ENCODE measurements at regions not wholly inside any gene's neighbourhood (a gene's known extent, or its start where the extent isn't known, plus 50 kb on each side); places are given as distances from the start of the nearest gene placed in this dataset.
A peak's percentile ranks its signal among the peaks of the same experiment; 100 is the strongest.
"Not testable (repeated sequence)": the region's sequence is repeated elsewhere in the genome, so short reads cannot be mapped to it uniquely, and the experiment has no call there.

DNA sequence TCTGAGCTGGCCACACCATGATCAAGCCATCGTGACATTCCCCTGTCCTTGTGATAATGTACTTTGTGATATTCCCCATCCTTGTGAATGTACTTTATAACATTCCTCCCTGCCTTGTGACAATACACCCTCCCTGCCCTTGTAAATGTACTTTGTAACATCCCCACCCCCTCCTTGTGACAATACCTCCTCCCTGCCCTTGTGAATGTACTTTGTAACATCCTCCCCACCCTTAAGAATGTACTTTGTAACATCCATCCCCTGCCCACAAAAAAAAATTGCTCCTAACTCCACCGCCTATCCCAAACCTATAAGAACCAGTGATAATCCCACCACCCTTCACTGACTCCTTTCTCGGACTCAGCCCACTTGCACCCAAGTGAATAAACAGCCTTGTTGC lies 128.8 kb upstream of the ATF7IP start:
- peaks cover 25% of the 10 kb centered on the region for H3K4me1 Mint-ChIP-seq

GRCh38 chr12:14238221-14238792 lies 127.2 kb upstream of the ATF7IP start:
- CTCF ChIA-PET, result interaction anchor here (0.6 to 3.7 kb wide), 42 partner anchors 8 to 485 kb away, joined by 3 to 47 read pairs (median 4); partner anchors contain the start of gene ATF7IP
- POLR2A ChIA-PET, result interaction anchor here (0.7 to 4.9 kb wide), 7 partner anchors 17 to 179 kb away, joined by 3 to 33 read pairs (median 4); partner anchors contain the start of gene ATF7IP
- Mint-ChIP-seq H3K4me3 (no peak overlapping the region), H3K9me3 (peaks cover 5% of the 10 kb centered on the region), H3K36me3 (ENCODE audit: low read depth) (peaks cover 14% of the 10 kb centered on the region), H3K4me1 (peaks cover 25% of the 10 kb centered on the region), H3K27me3 (no peaks in the 10 kb centered on the region), H3K27ac (no peak overlapping the region)
- DNase-seq, result no peak

More for the DNA sequence above, 128.8 kb upstream of the ATF7IP start:
- H3K27me3 Mint-ChIP-seq, H3K27ac Mint-ChIP-seq, DNase-seq, H3K4me3 Mint-ChIP-seq, H3K9me3 Mint-ChIP-seq: not testable (repeated sequence)
- ChIA-PET POLR2A (interaction anchor here (4.9 kb wide), 1 partner anchor 129 kb away, joined by 33 read pairs; the partner anchor contains the start of gene ATF7IP), CTCF (interaction anchor here (2.4 kb wide), 1 partner anchor 480 kb away, joined by 11 read pairs; no protein-coding TSS in a partner anchor)
- peaks cover 16% of the 10 kb centered on the region for H3K36me3 Mint-ChIP-seq (ENCODE audit: low read depth)

DNA sequence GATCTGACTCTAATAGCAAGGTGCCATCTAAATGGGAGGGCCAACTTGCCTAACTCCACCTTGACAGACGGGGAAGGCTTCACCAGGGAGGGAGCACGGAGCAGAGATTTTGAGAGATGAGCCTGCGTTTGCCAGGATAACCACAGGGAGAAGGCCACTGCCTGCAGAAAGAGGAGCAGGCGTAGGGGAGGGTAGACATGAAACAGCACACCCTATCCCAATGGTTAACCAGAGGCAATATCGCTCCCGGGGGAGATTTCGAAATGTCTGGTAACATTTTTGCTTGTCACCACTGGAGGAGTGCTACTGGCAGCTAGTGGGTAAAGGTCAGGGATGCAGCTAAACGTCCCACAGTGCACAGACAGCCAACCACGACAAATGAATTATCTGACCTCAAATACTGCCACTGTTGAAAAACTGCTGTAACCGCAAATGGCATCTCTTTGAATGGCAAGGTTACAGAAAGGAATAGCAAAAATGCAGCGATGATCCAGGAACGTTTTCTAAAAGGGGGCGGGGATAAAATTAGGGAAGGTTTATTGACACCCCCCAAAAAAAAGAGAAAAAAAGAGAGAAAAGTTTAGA lies 126.0 kb upstream of the ATF7IP start:
- peak; percentile 51 for DNase-seq
- Mint-ChIP-seq H3K27me3 (no peaks in the 10 kb centered on the region), H3K27ac (peak overlapping the region; percentile 75), H3K4me1 (peaks cover 25% of the 10 kb centered on the region), H3K9me3 (peaks cover 11% of the 10 kb centered on the region), H3K36me3 (ENCODE audit: low read depth) (peaks cover 21% of the 10 kb centered on the region), H3K4me3 (peak overlapping the region; percentile 62)
- POLR2A ChIA-PET, result interaction anchor here (0.9 to 4.9 kb wide), 8 partner anchors 16 to 215 kb away, joined by 3 to 33 read pairs (median 4); partner anchors contain the start of gene ATF7IP
- CTCF ChIA-PET, result interaction anchor here (0.7 to 3.7 kb wide), 12 partner anchors 16 to 477 kb away, joined by 3 to 47 read pairs (median 7); partner anchors contain the start of gene ATF7IP

GRCh38 chr12:14239935-14240872 lies 125.3 kb upstream of the ATF7IP start:
- Mint-ChIP-seq H3K27ac (peak overlapping the region; percentile 75), H3K4me1 (peaks cover 25% of the 10 kb centered on the region), H3K4me3 (peak overlapping the region; percentile 62), H3K36me3 (ENCODE audit: low read depth) (peaks cover 25% of the 10 kb centered on the region), H3K9me3 (peaks cover 17% of the 10 kb centered on the region), H3K27me3 (no peaks in the 10 kb centered on the region)
- ChIA-PET POLR2A (interaction anchor here (0.9 to 4.9 kb wide), 9 partner anchors 15 to 214 kb away, joined by 3 to 33 read pairs (median 4); partner anchors contain the start of gene ATF7IP), CTCF (interaction anchor here (0.7 to 3.7 kb wide), 11 partner anchors 15 to 477 kb away, joined by 3 to 47 read pairs (median 9); partner anchors contain the start of gene ATF7IP)
- peak; percentile 23 for DNase-seq

DNA sequence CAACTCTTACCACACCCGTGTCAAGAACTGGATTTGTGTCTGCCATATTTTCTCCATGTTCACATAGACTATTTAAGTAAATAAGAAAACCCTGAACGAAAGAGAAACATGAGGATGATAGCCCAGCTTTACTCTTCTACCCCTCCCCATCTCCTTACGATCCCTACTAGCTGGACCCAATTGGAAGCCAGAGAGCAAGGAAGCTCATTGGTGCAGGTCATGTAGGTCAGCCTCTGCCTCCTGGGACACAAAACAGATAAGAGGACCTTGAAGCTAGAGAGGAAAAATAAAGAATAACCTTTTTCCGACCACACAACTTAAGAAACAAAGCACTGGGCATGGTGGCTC lies 124.6 kb upstream of the ATF7IP start:
- H3K36me3 Mint-ChIP-seq (ENCODE audit: low read depth), result peaks cover 25% of the 10 kb centered on the region
- DNase-seq, result no peak
- ChIA-PET CTCF (interaction anchor here (0.7 to 3.7 kb wide), 6 partner anchors 14 to 388 kb away, joined by 3 to 23 read pairs (median 8); partner anchors contain the start of gene ATF7IP), POLR2A (interaction anchor here (1.3 to 4.9 kb wide), 4 partner anchors 15 to 144 kb away, joined by 3 to 33 read pairs (median 14); partner anchors contain the start of gene ATF7IP)
- H3K27ac Mint-ChIP-seq, result peak overlapping the region; percentile 75
- peaks cover 25% of the 10 kb centered on the region for H3K4me1 Mint-ChIP-seq
- peaks cover 18% of the 10 kb centered on the region for H3K9me3 Mint-ChIP-seq
- no peaks in the 10 kb centered on the region for H3K27me3 Mint-ChIP-seq
- peak overlapping the region; percentile 62 for H3K4me3 Mint-ChIP-seq

DNA sequence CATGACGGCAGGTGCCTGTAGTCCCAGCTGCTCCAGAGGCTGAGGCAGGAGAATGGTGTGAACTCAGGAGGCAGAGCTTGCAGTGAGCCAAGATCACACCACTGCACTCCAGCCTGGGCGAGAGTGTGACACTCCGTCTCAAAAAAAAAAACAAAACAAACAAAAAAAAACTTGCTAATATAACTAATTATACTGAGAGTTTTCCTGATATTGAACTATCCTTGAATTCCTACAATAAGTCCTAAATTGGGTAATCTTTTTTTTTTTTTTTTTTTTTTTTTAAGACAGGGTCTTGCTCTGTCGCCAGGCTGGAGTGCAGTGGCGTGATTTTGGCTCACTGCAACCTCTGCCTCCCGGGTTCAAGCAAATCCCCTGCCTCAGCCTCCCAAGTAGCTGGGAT lies 122.7 kb upstream of the ATF7IP start:
- H3K9me3 Mint-ChIP-seq, result peaks cover 18% of the 10 kb centered on the region
- H3K27ac Mint-ChIP-seq, H3K4me3 Mint-ChIP-seq, H3K27me3 Mint-ChIP-seq, DNase-seq, CTCF ChIA-PET: not testable (repeated sequence)
- H3K36me3 Mint-ChIP-seq (ENCODE audit: low read depth), result peaks cover 25% of the 10 kb centered on the region
- peaks cover 25% of the 10 kb centered on the region for H3K4me1 Mint-ChIP-seq
- POLR2A ChIA-PET, result interaction anchor here (3.8 kb wide), 1 partner anchor 13 kb away, joined by 20 read pairs; no protein-coding TSS in a partner anchor

- CTCF ChIA-PET, result no interaction called here
These were observed 121.5 kb upstream of the ATF7IP start for GRCh38 chr12:14243941-14244340.

DNA sequence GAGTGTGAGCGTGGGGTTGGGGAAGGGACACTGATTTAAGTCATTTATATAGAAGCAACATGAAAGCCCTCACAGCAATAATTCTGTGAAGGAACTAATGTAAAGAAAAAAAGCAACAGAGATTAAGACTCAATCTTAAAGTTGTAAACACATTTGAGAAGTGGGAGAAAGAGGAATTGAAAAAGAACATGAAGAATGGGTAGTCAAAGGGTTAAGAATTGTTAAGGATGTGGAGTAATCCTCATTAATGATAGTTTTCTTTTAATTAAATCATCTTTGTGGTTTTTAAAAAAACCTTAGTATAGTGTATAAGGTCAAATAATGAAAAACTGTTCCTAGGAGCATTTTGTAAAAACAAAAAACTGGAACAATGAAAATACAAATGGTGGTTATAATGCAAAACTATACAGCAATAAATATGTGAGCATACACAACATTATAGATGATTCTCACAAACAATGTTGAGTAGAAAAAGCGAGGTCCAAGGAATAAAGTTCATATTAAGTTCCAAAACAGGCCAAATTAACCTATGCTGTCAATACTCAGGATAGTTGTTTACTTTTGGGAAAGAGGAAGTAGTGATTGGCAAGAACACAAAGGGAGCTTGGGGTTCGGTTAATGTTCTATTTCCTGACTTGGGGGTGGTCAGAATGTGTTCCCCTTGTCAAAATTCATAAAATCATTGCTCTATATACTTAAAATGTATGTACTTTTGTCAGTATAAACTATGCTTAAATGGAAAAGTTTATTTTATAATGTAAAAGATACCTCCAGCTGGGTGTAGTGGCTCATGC lies 120.4 kb upstream of the ATF7IP start:
- ChIA-PET CTCF (interaction anchor here (0.7 kb wide), 1 partner anchor 120 kb away, joined by 3 read pairs; the partner anchor contains the start of gene ATF7IP), POLR2A (no interaction called here)
- DNase-seq, result no peak
- peaks cover 9% of the 10 kb centered on the region for H3K4me1 Mint-ChIP-seq
- peaks cover 22% of the 10 kb centered on the region for H3K36me3 Mint-ChIP-seq (ENCODE audit: low read depth)
- no peak overlapping the region for H3K27ac Mint-ChIP-seq
- no peaks in the 10 kb centered on the region for H3K27me3 Mint-ChIP-seq
- no peak overlapping the region for H3K4me3 Mint-ChIP-seq
- peaks cover 18% of the 10 kb centered on the region for H3K9me3 Mint-ChIP-seq

More at GRCh38 chr12:14243941-14244340, 121.5 kb upstream of the ATF7IP start:
- peaks cover 18% of the 10 kb centered on the region for H3K9me3 Mint-ChIP-seq
- H3K36me3 Mint-ChIP-seq (ENCODE audit: low read depth), result peaks cover 25% of the 10 kb centered on the region
- no peak overlapping the region for H3K27ac Mint-ChIP-seq
- POLR2A ChIA-PET, result no interaction called here
- peaks cover 21% of the 10 kb centered on the region for H3K4me1 Mint-ChIP-seq
- DNase-seq, result no peak
- no peaks in the 10 kb centered on the region for H3K27me3 Mint-ChIP-seq
- H3K4me3 Mint-ChIP-seq, result no peak overlapping the region

DNA sequence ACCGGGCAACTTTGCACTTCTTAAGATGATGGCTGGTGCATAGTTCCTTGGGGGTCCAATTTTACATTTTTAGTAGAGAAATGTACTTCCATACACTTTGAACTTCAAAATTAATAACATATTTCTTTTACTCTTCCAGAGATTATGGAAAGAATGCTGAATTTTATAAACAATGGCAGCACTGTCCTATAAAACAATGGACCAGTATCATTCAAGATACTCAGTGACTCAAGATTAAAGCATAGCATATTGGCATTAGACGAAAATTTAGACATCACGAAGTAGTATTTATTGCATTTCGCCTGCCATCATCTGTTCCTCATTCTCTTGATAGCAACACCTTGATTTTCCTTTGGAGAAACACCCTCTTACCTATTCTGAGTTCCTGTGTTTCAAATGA lies 118.3 kb upstream of the ATF7IP start:
- DNase-seq, result no peak
- H3K27me3 Mint-ChIP-seq, result no peaks in the 10 kb centered on the region
- ChIA-PET POLR2A (no interaction called here), CTCF (no interaction called here)
- no peak overlapping the region for H3K27ac Mint-ChIP-seq
- H3K4me3 Mint-ChIP-seq, result no peak overlapping the region
- H3K36me3 Mint-ChIP-seq (ENCODE audit: low read depth), result peaks cover 11% of the 10 kb centered on the region
- H3K4me1 Mint-ChIP-seq, result no peaks in the 10 kb centered on the region
- H3K9me3 Mint-ChIP-seq, result peaks cover 12% of the 10 kb centered on the region

GRCh38 chr12:14249368-14249767 lies 116.1 kb upstream of the ATF7IP start:
- ChIA-PET CTCF (interaction anchor here (1.0 kb wide), 1 partner anchor 11 kb away, joined by 4 read pairs; no protein-coding TSS in a partner anchor), POLR2A (interaction anchor here (1.0 kb wide), 1 partner anchor 116 kb away, joined by 4 read pairs; the partner anchor contains the start of gene ATF7IP)
- Mint-ChIP-seq H3K4me3 (no peak overlapping the region), H3K36me3 (ENCODE audit: low read depth) (peaks cover 5% of the 10 kb centered on the region), H3K9me3 (peaks cover 7% of the 10 kb centered on the region), H3K27me3 (no peaks in the 10 kb centered on the region), H3K27ac (no peak overlapping the region), H3K4me1 (no peaks in the 10 kb centered on the region)
- DNase-seq, result no peak

GRCh38 chr12:14252697-14253096 lies 112.8 kb upstream of the ATF7IP start:
- H3K9me3 Mint-ChIP-seq, result no peaks in the 10 kb centered on the region
- H3K36me3 Mint-ChIP-seq (ENCODE audit: low read depth), result peaks cover 9% of the 10 kb centered on the region
- H3K4me3 Mint-ChIP-seq, result no peak overlapping the region
- H3K27ac Mint-ChIP-seq, result no peak overlapping the region
- POLR2A ChIA-PET, result no interaction called here
- peaks cover 32% of the 10 kb centered on the region for H3K4me1 Mint-ChIP-seq
- no peaks in the 10 kb centered on the region for H3K27me3 Mint-ChIP-seq
- DNase-seq, result no peak
- CTCF ChIA-PET, result interaction anchor here (0.7 to 1.3 kb wide), 4 partner anchors 15 to 170 kb away, joined by 3 to 4 read pairs (median 4); partner anchors contain the start of gene ATF7IP

- no peak for DNase-seq
- Mint-ChIP-seq H3K4me1 (peaks cover 40% of the 10 kb centered on the region), H3K4me3 (no peak overlapping the region), H3K27ac (no peak overlapping the region), H3K36me3 (ENCODE audit: low read depth) (peaks cover 17% of the 10 kb centered on the region), H3K27me3 (no peaks in the 10 kb centered on the region), H3K9me3 (peaks cover 5% of the 10 kb centered on the region)
- POLR2A ChIA-PET, result no interaction called here
- CTCF ChIA-PET, result interaction anchor here (0.7 to 0.9 kb wide), 2 partner anchors 16 to 169 kb away, joined by 3 to 4 read pairs; no protein-coding TSS in a partner anchor
These were observed 112.0 kb upstream of the ATF7IP start for GRCh38 chr12:14253496-14253895.
